ENCODE measurements at regions not wholly inside any gene's neighbourhood (a gene's known extent, or its start where the extent isn't known, plus 50 kb on each side); places are given as distances from the start of the nearest gene placed in this dataset.
A peak's percentile ranks its signal among the peaks of the same experiment; 100 is the strongest.

GRCh38 chr12:16796168-16796567, 190.2 kb upstream of the LMO3 start:
- TF ChIP-seq USF2 (IDR thresholded peaks at IDR 0.05) (no peak), MAZ (IDR thresholded peaks at IDR 0.05; ENCODE audit: borderline replicate concordance, low read depth, low read length) (no peak), JUN (IDR thresholded peaks at IDR 0.05) (no peak), SMC3 (IDR thresholded peaks at IDR 0.05) (no peak), KDM1A (IDR thresholded peaks at IDR 0.05; ENCODE audit: low read depth) (no peak), RAD21 (conservative IDR thresholded peaks at IDR 0.05 in 1 of 2, IDR thresholded peaks at IDR 0.05 in 1 of 2) (no peak), MAFK (IDR thresholded peaks at IDR 0.05; ENCODE audit: partially characterized antibody) (no peak), RNF2 (IDR thresholded peaks at IDR 0.05; ENCODE audit: borderline replicate concordance, low read depth) (no peak), REST (IDR thresholded peaks at IDR 0.05) (no peak), PHF8 (IDR thresholded peaks at IDR 0.05; ENCODE audit: borderline replicate concordance, low read depth) (no peak), NPAS2 (CRISPR knock-in tag; IDR thresholded peaks at IDR 0.05; ENCODE audit: borderline replicate concordance) (no peak), ZNF302 (CRISPR knock-in tag; IDR thresholded peaks at IDR 0.05) (no peak), CEBPB (IDR thresholded peaks at IDR 0.05) (no peak), HOXB13 (CRISPR knock-in tag; IDR thresholded peaks at IDR 0.05; ENCODE audit: low read depth) (no peak), TFCP2L1 (CRISPR knock-in tag; IDR thresholded peaks at IDR 0.05) (no peak)
- 6% methylated on average over 1 of the region's 1 CpG for WGBS (ENCODE audit: missing lambda C conversion rate)
- ChIA-PET CTCF (no interaction called here), POLR2A (no interaction called here)
- FAIRE-seq (no peak), ATAC-seq (no peak), DNase-seq (ENCODE audit: low read depth in 1 of 2, low spot score in 1 of 2) (no peak)
- no peaks in the 10 kb centered on the region for H3K9me3 ChIP-seq
- no peaks in the 10 kb centered on the region for H3K4me1 ChIP-seq
- no peak overlapping the region for H3K4me2 ChIP-seq
- H3K27ac ChIP-seq: no peak overlapping the region
- H3K4me3 ChIP-seq: no peak overlapping the region

GRCh38 chr12:16789204-16789790, 183.3 kb upstream of the LMO3 start:
- Histone ChIP-seq H3K4me1 (no peaks in the 10 kb centered on the region), H3K9me3 (no peaks in the 10 kb centered on the region), H3K27ac (no peak overlapping the region), H3K4me2 (no peak overlapping the region), H3K4me3 (no peak overlapping the region)
- 63% methylated on average over 8 of the region's 8 CpGs for WGBS (ENCODE audit: missing lambda C conversion rate)
- ChIA-PET POLR2A (no interaction called here), CTCF (no interaction called here)
- no peak for FAIRE-seq
- no peak for TF ChIP-seq CHD4 (IDR thresholded peaks at IDR 0.05; ENCODE audit: borderline replicate concordance)
- TF ChIP-seq FOSB (CRISPR knock-in tag; IDR thresholded peaks at IDR 0.05): no peak
- TF ChIP-seq REST (IDR thresholded peaks at IDR 0.05): peak; percentile 68
- no peak for TF ChIP-seq RAD21 (conservative IDR thresholded peaks at IDR 0.05 in 1 of 2, IDR thresholded peaks at IDR 0.05 in 1 of 2)
- no peak for TF ChIP-seq RNF2 (IDR thresholded peaks at IDR 0.05; ENCODE audit: borderline replicate concordance, low read depth)
- TF ChIP-seq ZC3H11A (IDR thresholded peaks at IDR 0.05): no peak
- no peak for TF ChIP-seq BCL3 (IDR thresholded peaks at IDR 0.05)
- no peak for TF ChIP-seq HMGXB4 (CRISPR knock-in tag; IDR thresholded peaks at IDR 0.05; ENCODE audit: borderline replicate concordance)
- ATAC-seq: no peak
- no peak for DNase-seq (ENCODE audit: low read depth in 1 of 2, low spot score in 1 of 2)
